Lower leg skin (tissue), 3 donors: ENCODE measurements at regions not wholly inside any gene's neighbourhood (a gene's known extent, or its start where the extent isn't known, plus 50 kb on each side); places are given as distances from the start of the nearest gene placed in this dataset.

Source experiments
- CTCF ChIP-seq, 3 donors: fragments of 450-650 bp; IDR thresholded peaks; one replicate each; pipeline ENCODE4 v1.5.1; 2016; ENCODE audit warnings: antibody characterized with exemption in 3 of 3, mild to moderate bottlenecking in 3 of 3, moderate library complexity in 2 of 3
- POLR2A ChIP-seq, 2 donors: fragments of 450-650 bp; IDR thresholded peaks; one replicate each; pipeline ENCODE4 v1.6.1; 2016 to 2017; ENCODE audit warnings: antibody characterized with exemption in 2 of 2, mild to moderate bottlenecking in 1 of 2, moderate library complexity in 1 of 2

GRCh38 chr13:34722922-34723321, 219.1 kb upstream of the NBEA start:
- no peak for TF ChIP-seq CTCF (IDR thresholded peaks at IDR 0.05)
- TF ChIP-seq POLR2A (IDR thresholded peaks at IDR 0.05), result no peak
